ENCODE measurements at regions not wholly inside any gene's neighbourhood (a gene's known extent, or its start where the extent isn't known, plus 50 kb on each side); places are given as distances from the start of the nearest gene placed in this dataset.
"Not testable (repeated sequence)": the region's sequence is repeated elsewhere in the genome, so short reads cannot be mapped to it uniquely, and the experiment has no call there.

DNA sequence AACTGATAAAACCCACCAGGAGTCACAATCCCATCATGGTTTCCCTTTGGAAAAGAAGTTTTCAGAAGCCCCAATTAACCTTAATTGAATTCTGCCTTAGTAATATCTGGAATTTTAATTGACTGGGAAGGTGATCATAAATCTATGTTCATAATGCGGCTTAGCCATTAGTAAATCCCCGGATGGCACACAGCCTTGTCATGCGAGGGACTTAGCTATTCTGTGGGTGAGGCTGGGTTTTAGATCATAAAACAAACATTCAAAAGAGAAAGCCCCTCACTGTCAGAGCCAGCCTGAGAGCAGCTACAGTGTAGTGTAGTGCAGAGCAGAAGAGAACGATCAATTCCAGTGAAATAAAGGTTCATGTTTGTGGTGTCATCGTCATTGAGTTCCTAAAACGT lies 124.0 kb upstream of the NOCT start:
- DNase-seq = no peak

DNA sequence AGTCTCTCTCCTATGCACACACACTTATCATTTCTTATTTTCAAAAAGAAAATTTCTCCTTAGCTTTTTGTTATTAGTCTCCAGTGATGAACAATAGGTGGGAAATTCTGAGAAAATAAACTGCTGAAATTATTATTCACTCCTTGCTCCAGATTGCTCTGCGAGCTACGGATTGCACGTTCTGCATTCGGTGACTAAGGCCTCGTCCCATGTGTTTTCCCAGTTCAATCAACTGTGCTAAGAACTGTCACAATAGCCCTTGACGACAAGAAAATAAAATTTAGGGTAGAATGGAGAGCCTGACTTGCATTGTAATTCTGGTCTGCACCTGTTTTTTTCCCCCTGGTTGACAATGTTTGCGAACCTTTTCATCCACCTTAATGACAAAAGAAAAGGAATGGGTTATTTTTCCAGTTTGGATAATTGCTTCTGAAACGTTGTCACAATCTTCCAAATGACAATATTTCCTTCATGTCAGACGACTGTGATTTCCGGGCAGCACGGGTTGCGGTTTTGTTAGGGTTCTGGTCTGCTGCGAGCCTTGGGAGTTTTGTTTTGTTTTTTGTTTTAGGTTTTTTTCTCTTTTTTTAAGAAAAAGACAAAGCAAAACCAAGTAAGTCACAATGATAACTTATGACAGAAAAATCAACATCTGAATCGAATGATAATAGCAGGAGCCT lies 124.5 kb upstream of the NOCT start:
- no peak for DNase-seq

DNA sequence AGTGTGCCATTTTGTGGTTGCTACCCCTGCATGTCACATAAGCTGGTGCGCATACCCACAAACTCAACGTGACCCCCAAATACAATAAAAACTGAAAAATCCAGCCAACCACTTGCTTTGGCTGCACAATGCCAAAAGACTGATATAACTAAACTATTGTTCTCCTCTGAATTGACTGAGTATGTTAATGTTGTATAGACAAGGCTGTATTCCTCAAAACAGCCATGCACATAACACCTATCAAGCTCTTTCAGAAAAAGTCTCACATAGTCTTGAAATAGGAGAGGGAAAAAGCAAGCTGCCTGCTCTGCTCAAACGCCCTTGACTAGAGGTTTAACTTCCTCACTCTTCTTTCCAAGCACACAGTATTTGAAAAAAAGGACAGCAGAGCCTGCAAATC lies 126.4 kb upstream of the NOCT start:
- no peak for DNase-seq

DNA sequence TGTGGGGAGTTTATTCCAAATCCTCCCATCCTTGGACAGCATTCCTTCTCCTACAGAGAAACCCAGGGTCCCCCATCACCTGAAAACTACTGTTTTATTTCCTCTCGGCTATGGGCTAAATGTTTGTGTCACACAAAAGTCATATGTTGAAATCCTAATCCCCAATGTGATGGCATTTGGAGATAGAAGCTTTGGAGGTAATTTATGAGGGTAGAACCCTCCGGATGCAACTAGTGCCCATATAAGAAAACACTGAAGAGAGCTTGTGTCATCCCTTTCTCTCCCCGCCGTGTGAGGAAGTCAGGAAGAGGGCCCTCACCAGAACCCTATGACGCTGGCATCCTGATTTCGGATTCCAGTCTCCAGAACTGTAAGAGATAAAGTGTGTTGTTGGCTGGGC lies 127.8 kb upstream of the NOCT start:
- DNase-seq = no peak

DNA sequence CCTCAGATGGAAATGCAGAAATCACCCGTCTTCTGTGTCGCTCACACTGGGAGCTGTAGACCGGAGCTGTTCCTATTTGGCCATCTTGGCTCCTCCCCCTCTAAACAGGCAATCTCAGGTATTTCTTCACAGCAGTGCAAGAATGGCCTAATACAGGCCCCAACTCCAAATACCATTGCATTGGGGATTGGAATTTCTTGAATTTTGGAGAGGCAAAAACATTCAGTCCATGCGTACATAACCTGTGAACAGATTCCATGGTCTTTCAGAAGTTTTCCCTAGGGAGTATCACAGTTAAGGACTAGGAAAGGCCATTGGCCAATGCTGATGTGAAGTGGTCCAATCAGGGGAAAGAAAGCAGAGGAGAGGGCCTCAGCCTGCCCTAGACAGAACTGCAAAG lies 128.2 kb upstream of the NOCT start:
- no peak for DNase-seq

DNA sequence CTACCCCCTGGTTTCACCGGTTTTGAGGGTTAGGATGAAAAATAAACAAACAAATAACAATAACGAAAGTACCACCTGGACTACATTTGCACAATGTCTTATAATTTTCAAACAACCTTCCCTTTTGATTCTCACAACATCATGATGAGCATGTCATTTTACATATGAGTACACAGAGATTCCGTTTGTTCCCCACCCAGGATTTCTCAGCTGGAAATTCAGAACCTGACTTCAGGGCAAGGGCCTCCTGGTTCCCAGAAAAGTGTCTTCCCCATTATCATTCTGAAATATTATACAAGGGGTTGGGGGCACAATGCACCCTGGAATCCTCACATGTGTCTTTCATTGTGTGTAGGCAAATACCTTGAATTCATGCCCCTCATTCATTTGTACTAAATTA lies 135.8 kb upstream of the NOCT start:
- no peak for DNase-seq

DNA sequence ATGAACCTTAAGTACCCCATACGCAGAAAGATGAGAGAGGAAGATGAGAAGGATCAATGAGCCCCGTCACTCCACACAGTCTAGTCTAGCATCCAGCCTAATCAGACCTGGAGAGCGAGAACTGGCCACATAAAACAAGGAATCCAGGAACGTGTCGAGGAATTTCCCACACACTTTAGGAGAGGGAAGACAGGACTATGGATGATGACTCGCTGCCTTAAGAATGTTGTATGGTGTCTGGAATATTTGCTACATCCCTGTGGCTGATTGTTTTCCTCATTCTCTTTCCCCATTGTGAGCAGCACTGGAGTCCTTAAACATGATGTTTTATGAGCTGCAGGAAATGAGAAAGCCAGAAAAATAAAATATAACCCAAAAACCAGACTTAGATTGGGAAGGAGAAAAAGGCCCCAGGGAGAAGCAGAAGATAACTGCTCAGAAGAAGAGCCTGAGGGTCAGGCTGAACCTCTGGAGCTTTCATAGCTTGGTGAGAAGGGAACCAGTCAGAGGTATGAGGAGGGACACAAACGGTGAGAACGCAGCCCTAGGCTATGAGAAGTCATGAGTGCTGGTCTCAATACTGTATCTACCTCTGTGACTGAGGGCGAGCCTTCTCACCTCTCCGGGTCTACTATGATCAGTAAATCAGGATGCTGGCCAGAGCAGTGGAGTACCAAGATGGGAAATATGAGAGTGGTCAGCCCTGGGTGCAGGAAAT lies 139.5 kb upstream of the NOCT start:
- DNase-seq = peak; percentile 95

DNA sequence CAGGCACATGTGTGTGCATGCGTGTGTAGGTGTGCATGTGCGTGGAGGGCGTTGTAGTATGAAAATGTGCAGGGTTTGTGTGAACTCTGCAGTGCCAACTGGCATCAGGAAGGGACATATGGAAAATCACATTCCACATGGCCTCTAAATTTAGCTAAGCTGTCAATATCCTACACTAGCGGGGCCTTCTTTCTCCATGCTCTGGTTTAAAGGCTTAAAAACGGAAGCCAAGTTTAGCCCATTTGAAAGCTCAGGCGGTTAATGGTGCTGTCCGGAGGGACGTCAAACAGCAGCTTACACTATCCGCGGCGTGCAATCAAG lies 144.1 kb upstream of the NOCT start:
- no peak for DNase-seq

DNA sequence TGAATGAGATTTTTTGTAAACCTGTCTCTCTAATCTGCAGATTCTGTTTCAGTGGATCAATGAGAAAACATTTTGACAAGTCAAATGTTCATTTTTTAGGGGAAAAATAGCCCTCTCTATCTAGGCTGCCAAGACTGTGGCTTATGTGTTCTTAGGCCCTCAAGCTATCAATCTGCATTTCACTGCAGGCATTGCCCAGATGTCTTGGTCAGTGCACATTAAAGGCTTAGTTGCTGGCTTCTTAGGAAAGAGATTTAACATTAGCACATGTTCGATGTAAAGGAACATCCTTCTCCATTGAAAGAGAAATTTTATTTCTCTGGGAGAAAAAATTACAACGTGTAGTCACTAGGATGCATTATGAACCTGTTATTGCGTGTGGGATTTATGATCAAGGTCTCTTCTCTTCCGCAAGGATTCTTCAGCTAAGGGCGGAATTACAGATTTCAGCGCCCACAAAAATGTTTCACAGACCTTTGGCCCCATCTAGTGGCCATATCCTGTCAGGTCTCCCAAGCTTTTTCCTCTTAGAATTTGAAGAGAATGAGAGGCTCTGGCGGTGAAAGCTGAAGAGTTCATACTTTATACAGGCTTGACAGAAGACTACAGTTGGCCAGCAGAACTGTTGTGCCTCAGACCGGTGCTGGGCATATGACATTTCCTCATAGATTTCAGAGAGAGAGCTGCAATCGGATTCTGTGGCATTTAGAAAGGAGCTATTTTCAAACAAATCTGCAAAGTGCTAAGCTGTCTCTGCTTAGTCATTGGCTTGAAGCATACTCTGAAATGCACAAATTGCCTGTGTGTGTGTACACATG lies 144.6 kb upstream of the NOCT start:
- DNase-seq = peak; percentile 76

DNA sequence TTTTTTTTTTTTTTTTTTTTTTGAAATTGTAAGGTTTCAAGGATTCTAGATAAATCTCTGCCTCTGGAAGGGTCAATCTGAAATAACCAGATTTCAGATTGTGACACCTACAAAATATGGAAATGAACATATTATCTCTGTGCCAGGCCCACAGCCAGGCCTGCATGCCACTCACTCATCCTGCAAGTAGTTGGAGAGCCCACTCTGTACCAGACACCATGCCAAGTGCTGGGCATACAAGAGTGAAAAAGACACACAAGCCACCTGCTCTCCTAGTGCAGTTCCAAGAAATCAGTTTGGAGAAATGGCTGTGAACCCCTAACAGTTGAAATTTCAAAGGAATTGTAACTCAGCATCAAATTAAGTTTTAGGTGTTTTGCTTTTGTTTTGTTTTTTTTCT lies 145.9 kb upstream of the NOCT start:
- no peak for DNase-seq

DNA sequence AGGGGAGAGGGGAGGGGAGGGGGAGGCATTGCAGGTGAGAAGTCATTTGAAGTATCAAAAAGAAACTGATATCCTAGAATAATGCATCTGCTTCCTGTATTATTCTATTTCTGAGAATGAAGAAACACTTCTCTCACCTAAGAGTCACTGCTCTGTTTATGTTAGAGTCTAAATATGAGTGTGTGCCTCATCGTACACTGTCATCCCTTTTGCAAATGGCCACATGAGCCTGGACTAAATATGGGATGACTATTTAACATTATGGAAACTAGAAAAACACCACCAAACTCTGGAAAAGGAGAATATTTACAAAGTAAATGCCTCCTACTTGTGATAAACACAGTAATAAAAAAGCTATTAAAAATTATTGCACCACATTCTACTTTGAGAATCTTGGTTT lies 146.4 kb upstream of the NOCT start:
- no peak for DNase-seq

DNA sequence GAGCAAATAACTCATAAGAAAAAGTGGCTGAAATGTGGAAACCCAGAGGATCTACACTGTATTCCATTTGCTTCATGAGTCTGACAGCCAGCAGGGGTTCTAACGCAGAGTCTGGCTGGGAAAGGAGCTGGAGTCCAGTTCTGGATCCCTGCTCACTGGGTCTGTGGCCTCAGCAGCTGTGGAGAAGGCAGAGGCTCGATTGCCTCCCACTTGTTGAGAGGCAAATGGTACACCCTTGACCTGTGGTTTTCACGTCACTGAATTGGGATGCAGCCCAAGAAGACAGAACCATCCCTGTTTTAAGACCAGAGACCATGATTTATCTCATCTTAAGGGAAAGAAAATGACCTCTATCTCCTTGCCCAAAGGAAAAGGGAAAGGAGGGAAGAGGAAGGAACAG lies 147.0 kb upstream of the NOCT start:
- no peak for DNase-seq

DNA sequence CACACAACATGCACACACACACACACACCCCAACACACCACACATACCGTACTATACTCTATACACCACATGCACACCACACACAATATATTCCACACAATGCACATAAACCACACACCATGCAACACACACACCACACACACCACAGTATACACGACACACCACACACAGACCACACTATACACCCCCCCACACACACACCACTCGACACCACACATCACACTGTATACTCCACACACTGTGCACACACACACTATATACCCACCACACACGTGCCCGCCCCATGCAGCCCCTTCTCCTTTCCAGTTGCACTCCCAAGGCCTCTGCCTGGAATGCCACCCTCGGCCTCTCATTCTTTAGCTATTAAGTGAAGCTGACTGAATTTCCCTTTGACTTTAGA lies 148.2 kb upstream of the NOCT start:
- DNase-seq = no peak

DNA sequence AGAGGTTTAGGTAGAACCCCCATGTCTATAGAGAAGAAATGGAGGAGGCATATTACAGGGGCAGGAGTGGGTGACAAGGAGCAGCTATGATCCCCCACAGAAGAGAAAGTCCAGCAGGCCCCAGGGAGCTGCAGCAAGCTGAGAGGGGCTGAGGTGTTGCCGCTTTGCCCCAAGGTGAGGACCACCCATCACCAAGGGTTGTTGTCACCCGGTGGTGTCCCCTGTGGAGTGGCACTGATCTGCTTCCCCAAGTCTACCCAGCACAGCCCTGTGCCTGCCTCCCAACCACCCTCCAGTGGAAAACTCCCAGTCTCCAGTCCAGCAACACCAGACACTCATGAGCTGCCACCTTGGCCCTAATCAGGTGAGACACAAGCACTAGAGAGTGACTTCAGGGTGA lies 149.3 kb upstream of the NOCT start:
- DNase-seq = no peak

DNA sequence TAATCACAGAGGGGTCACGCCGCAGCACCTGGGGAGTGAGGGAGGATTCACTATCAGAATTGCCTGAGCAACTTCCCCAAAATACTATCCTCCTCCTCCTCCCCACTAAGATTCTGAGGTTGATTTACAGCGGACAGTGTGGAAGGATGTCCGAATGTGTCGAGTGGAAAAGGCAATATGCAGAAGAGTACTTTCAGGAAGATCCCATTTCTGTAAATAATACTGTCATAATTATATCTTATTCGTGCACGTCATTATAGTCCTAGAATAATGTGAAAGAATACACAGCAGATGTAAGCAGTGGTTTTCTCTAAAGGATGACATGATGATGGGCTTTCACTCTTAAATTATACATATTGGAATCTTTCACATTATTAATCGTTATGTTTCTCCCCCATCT lies 149.8 kb upstream of the NOCT start:
- DNase-seq = no peak

DNA sequence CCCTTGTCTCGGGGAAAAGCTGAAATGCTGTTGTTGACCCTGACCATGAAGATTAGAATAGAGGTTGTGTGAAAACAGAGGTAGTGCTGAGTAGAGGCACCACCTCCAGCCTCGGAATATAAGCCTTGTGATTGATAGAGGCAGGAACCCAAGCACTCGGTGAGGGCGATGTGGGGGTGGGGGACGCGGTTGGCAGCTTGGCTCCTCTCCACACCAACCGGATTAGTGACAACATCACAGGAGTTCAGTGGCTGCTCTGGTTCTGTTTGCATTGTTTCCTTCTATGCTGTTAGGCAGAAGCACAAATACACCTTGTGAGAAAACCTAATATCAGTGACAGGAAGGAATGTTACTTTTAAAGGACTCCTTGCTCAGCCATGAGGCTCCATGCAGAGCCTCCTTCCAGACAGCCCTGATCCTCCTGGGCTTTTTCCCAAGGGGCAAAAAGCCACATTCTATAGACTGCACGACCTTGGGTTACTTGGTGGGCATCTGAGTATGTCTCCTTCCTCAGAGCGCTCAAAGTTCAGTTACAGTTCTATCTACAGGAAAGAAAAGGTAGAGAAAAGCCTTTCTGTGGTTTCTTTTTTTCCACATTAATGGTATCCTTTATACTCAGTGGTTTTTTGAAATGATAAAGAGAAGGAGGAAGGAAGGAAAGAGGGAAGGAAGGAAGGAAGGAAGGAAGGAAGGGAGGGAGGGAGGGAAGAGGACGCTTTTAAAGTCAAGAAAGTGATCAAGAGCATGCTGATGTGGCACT lies 150.4 kb upstream of the NOCT start:
- no peak for DNase-seq

DNA sequence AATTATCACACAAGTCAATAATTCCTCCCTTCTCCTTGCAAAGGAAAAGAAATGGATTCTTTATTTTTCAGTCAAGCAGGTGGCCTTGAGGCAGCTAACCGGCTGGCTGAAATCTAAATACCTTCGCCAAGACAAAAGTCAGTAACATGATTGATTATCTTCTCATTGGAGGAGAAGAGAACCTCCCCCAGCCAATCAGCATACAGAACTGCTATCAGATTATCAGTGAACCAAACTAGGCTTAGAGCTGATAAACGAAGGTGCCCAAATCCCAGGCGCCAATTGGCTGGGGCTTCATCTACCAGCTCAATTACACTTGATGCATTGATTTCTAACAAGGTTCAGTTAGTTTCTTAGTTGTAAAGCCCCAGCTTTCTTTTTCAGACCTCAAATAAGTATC lies 152.4 kb upstream of the NOCT start:
- DNase-seq = no peak

DNA sequence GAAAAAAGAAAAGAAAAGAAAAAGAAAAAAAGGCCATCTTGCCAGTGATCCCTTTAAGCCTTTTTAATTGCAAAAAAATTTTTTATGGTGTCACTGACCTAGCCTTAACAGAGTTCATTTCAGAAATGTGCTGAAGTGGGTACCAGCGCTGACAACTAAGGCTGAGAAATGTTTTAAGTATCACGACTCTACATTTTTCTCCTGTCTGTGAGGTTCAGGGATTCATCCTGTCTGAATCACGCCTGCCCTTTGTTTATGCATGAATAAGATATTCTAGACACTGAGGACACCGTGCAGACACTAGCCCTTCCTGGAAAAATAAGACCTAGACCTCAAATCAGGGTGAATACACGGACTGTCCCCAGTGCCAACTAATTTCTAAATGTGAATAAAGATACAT lies 154.4 kb upstream of the NOCT start:
- DNase-seq = peak; percentile 51

DNA sequence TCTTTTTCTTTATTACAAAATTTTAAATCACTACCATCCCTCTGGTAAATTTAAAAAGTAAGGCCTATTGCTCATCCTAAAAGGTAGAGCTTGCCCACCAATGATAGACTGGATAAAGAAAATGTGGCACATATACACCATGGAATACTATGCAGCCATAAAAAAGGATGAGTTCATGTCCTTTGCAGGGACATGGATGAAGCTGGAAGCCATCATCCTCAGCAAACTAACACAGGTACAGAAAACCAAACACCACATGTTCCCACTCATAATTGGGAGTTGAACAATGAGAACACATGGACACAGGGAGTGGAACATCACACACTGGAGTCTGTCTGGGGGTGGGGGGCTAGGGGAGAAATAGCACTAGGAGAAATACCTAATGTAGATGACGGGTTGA lies 155.2 kb upstream of the NOCT start:
- not testable (repeated sequence) for DNase-seq

DNA sequence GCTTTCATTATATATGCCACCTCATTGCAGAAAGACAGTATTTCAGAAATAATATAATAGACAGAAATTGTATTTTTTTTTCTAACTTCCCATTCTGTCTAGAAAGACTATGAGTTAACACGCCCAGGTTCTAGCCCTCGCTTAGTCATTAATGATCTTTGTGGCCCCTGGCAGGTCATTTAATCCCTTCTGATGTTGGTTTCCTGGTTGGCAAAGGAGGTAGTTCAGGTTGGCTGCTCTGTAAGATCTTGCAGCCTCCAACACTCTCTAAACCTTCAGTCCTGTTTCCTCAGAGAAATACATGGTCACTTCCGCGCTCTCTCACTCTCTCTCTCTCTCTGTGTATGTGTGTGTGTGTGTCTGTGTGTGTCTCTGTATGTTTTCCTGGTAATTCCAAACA lies 156.3 kb upstream of the NOCT start:
- DNase-seq = no peak

DNA sequence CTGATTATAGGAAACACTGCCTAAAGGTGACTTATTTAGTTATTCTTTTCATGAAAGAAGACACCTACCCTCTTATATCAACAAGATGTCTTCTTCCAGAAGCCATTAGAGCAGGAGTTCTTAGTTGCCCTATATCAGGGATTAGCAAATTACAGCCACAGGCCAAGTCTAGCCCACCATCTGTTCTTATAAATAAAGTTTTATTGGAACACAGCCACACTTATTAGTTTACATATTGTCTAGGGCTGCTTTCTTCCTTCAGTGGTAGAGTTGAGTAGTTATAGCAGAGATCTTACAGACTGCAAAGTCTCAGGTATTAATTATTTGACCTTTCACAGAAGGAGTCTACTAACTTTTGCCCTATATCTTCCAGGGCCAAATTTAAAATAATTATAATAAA lies 157.2 kb upstream of the NOCT start:
- DNase-seq = no peak

DNA sequence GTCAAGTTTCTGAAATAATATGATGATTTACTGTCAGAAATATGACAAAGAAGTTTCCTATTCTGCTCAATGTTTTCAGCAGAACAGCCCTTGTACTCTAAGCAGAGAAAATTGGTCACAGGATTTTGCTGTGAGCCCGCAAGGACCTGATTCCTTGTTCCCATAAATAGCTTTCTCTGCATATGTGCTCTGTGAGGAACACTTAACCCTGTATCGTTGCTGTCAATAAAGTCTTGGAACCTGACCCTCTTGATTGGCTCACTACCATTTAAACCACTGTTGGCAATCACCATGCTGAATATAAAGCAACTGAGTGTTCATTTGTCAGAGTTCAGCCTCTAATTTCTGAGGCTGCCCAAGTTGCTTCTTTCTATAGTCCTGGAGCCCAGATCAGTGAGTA lies 158.2 kb upstream of the NOCT start:
- no peak for DNase-seq

DNA sequence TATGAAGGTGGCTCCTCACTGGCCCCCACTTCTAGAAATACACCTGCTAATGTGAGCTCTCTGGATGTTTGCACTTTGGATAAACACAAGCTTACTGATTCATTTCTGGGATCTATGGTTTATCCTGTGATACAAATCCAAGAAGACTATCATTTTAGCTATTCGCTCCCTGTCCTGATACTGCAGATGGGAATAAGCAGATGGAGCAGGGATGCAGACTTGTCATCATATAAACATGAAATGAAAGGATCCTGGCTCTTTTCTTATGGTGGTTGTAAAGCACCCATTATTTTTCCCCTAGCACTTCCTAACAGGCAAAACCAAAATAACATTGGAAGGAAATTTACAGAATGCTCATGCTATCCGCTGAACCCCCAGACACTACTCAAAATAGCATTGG lies 162.9 kb upstream of the NOCT start:
- DNase-seq = no peak
